ENCODE measurements at regions not wholly inside any gene's neighbourhood (a gene's known extent, or its start where the extent isn't known, plus 50 kb on each side); places are given as distances from the start of the nearest gene placed in this dataset.

DNA sequence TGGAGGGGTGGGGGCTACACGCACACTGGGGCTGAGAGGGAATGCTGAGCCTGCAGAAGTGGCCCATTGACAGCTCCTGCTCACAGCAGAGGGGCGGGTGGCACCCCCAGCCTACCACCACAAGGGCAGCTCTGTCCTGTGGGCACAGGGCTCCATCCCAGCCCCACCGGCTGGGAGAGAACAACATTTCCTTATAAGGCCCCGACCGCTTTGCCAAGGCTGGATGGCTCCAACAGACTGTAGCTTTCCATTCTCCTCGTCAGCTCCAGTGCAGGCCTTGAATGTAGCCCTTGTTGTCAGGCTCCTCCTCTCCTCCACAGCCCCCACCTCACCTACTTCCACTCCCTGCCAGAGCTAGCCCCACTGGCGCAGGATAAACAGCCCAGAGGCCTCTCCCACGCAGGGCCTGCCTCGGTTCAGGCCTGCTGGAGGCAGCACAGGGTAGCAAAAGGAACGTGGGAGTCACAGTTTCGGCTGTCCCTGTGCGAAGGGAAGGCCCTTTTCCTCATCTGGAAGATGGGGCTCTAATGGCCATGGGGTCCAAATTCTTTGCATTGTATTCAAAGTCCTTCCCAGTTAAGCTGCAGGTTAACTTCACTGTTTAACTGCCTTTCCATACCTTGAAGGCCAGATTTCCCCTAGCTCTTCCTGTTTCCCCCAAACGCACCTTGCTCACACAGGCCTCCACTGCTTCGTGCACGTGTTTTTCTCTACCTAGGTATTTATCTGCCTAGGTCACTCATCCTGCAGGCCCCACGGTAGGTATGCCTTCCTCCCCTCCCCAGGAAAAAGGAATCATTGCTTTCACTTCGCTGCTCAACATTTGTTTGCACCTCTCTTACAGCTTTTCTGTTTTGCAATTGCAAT is 101.6 kb upstream of the LPP start:
- H3K9ac ChIP-seq (ENCODE audit: insufficient read depth in 1 of 2, low read length in 2 of 2): no peak overlapping the region
- H3K4me3 ChIP-seq: no peak overlapping the region

DNA sequence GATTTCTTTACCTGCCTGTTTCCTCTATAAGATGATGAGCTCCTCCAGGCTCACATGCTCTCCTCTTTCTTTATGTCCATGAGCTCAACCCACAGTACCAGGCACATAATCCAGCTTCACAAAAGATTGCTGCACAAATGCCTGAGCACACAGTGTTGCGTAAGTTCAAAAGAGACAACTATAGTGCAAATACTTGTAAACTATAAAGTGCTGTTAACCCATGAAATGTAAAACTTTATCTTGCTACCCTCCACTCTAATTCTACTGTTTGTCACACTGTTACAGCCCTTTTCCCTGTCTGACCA is 101.0 kb upstream of the LPP start:
- H3K9me3 ChIP-seq (ENCODE audit: control insufficient read depth in 4 of 4, insufficient read depth in 3 of 4, low read length in 3 of 4): no peaks in the 10 kb centered on the region
- H3K4me1 ChIP-seq (ENCODE audit: control insufficient read depth in 5 of 5, insufficient read depth in 5 of 5, low read length in 5 of 5): peaks cover 0 to 25% (median 8%) of the 10 kb centered on the region in 5 donors
- H3K36me3 ChIP-seq (ENCODE audit: control insufficient read depth in 4 of 4, insufficient read depth in 4 of 4, low read length in 4 of 4): no peaks in the 10 kb centered on the region
- TF ChIP-seq, protein P1, sequence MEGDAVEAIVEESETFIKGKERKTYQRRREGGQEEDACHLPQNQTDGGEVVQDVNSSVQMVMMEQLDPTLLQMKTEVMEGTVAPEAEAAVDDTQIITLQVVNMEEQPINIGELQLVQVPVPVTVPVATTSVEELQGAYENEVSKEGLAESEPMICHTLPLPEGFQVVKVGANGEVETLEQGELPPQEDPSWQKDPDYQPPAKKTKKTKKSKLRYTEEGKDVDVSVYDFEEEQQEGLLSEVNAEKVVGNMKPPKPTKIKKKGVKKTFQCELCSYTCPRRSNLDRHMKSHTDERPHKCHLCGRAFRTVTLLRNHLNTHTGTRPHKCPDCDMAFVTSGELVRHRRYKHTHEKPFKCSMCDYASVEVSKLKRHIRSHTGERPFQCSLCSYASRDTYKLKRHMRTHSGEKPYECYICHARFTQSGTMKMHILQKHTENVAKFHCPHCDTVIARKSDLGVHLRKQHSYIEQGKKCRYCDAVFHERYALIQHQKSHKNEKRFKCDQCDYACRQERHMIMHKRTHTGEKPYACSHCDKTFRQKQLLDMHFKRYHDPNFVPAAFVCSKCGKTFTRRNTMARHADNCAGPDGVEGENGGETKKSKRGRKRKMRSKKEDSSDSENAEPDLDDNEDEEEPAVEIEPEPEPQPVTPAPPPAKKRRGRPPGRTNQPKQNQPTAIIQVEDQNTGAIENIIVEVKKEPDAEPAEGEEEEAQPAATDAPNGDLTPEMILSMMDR (IDR thresholded peaks at IDR 0.05; ENCODE audit: control extremely low read depth, extremely low read depth): no peak
- no peaks in the 10 kb centered on the region for H3K27me3 ChIP-seq (ENCODE audit: control insufficient read depth in 3 of 3, insufficient read depth in 3 of 3, low read length in 2 of 3)
- DNase-seq: peak in 1 of 3 donors; percentile 32
- ATAC-seq (ENCODE audit: insufficient read depth, low FRiP score): no peak
- no peak overlapping the region for H3K9ac ChIP-seq (ENCODE audit: insufficient read depth in 1 of 2, low read length in 2 of 2)
- no peak overlapping the region for H3K4me3 ChIP-seq
- H3K27ac ChIP-seq (ENCODE audit: low read depth in 1 of 2, low read length in 1 of 2): no peak overlapping the region
- 76 to 84% methylated on average over 1 of the region's 1 CpG for WGBS, 2 donors

More for the DNA sequence above, 101.6 kb upstream of the LPP start:
- H3K9me3 ChIP-seq (ENCODE audit: control insufficient read depth in 4 of 4, insufficient read depth in 3 of 4, low read length in 3 of 4): no peaks in the 10 kb centered on the region
- H3K27me3 ChIP-seq (ENCODE audit: control insufficient read depth in 3 of 3, insufficient read depth in 3 of 3, low read length in 2 of 3): no peaks in the 10 kb centered on the region
- peak; percentile 43 for ATAC-seq (ENCODE audit: insufficient read depth, low FRiP score)
- peaks cover 0 to 25% (median 8%) of the 10 kb centered on the region in 5 donors for H3K4me1 ChIP-seq (ENCODE audit: control insufficient read depth in 5 of 5, insufficient read depth in 5 of 5, low read length in 5 of 5)
- WGBS, 2 donors: 66 to 71% methylated on average over 16 to 17 of the region's 17 CpGs
- DNase-seq: peak; percentile 81 to 91 (median 89)
- peak overlapping the region; percentile 35 to 68 for H3K27ac ChIP-seq (ENCODE audit: low read depth in 1 of 2, low read length in 1 of 2)
- H3K36me3 ChIP-seq (ENCODE audit: control insufficient read depth in 4 of 4, insufficient read depth in 4 of 4, low read length in 4 of 4): no peaks in the 10 kb centered on the region
- TF ChIP-seq, protein P1 (IDR thresholded peaks at IDR 0.05; ENCODE audit: control extremely low read depth, extremely low read depth): no peak

DNA sequence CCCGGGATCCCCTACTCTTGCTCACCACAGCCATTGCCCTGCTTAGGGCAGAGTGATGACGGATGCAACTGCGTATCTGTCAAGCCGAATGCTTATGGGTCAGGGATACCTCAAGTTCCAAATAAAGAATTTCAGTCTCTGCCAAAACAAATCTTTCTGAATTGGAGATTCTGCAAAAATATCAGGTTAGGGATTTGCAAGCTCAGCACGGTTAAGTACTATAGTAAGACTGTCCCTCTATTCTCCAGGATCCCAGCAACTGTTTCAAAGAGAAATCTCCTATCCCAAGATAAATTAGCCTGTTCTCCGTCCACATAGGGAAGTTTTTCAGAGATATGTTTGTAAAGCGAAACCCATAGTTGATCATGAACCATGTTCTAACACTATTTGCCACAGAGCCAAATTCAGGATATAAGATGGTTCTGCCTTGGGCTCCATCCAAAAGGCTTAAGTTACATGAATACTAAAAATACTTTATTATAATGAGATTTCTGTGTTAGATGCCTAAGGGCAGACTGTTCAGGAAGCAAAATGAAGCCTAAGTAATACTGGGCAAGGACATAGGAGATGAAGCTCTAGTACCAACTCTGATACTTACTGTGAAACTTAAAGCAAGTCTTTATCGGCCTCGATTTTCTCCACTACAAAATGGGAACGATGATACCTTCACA is 100.1 kb upstream of the LPP start:
- DNase-seq (peak in 2 of 3 donors; percentile 30 to 46), ATAC-seq (ENCODE audit: insufficient read depth, low FRiP score) (no peak)
- no peaks in the 10 kb centered on the region for H3K9me3 ChIP-seq (ENCODE audit: control insufficient read depth in 4 of 4, insufficient read depth in 3 of 4, low read length in 3 of 4)
- WGBS, 2 donors: 86 to 96% methylated on average over 10 of the region's 10 CpGs
- TF ChIP-seq, protein P1 (IDR thresholded peaks at IDR 0.05; ENCODE audit: control extremely low read depth, extremely low read depth): no peak
- H3K36me3 ChIP-seq (ENCODE audit: control insufficient read depth in 4 of 4, insufficient read depth in 4 of 4, low read length in 4 of 4): no peaks in the 10 kb centered on the region
- peaks cover 0 to 25% (median 8%) of the 10 kb centered on the region in 5 donors for H3K4me1 ChIP-seq (ENCODE audit: control insufficient read depth in 5 of 5, insufficient read depth in 5 of 5, low read length in 5 of 5)
- H3K4me3 ChIP-seq: no peak overlapping the region
- H3K9ac ChIP-seq (ENCODE audit: insufficient read depth in 1 of 2, low read length in 2 of 2): no peak overlapping the region
- H3K27ac ChIP-seq (ENCODE audit: low read depth in 1 of 2, low read length in 1 of 2): no peak overlapping the region
- no peaks in the 10 kb centered on the region for H3K27me3 ChIP-seq (ENCODE audit: control insufficient read depth in 3 of 3, insufficient read depth in 3 of 3, low read length in 2 of 3)

Measured in lung (tissue), 11 donors.